ENCODE measurements at regions not wholly inside any gene's neighbourhood (a gene's known extent, or its start where the extent isn't known, plus 50 kb on each side); places are given as distances from the start of the nearest gene placed in this dataset.

DNA sequence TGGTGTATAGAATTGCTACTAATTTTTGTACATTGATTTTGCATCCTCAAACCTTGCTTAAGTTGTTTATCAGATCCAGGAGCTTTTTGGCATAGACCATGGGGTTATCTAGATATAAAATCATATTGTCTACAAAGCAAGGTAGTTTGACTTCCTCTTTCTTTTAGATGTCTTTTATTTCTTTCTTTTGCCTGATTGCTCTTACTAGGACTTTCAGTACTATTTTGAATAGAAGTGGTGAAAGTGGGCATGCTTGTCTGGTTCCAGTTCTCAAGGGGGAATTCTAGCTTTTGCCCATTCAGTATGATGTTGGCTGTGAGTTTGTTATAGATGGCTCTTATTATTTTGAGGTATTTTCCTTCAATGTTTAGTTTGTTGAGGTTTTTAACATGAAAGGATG is 187.9 kb upstream of the LCORL start:
- Histone ChIP-seq H4K20me1 (ENCODE audit: insufficient read depth) (no peaks in the 10 kb centered on the region), H3K27me3 (ENCODE audit: insufficient read depth) (no peaks in the 10 kb centered on the region), H3K9me2 (no peaks in the 10 kb centered on the region), H3K9ac (no peak overlapping the region), H3K4me1 (ENCODE audit: control insufficient read depth in 1 of 2, insufficient read depth in 2 of 2, low read depth in 1 of 2, low read length in 1 of 2) (no peaks in the 10 kb centered on the region), H3K36me3 (replicated peaks in 1 of 2; ENCODE audit: control insufficient read depth in 1 of 2, insufficient read depth in 2 of 2, low read length in 1 of 2) (no peaks in the 10 kb centered on the region), H3F3A (replicated peaks; ENCODE audit: insufficient read depth) (no peaks in the 10 kb centered on the region), H3K4me2 (no peak overlapping the region), H3K9me3 (no peaks in the 10 kb centered on the region), H3K27ac (ENCODE audit: low read depth in 2 of 2, low read length in 1 of 2) (no peak overlapping the region), H3K4me3 (ENCODE audit: low read depth in 2 of 2, low read length in 1 of 2) (no peak overlapping the region), H3K79me2 (ENCODE audit: insufficient read depth) (no peaks in the 10 kb centered on the region), H2AFZ (ENCODE audit: low read depth) (no peak overlapping the region)
- ChIA-PET POLR2A (no interaction called here), CTCF (no interaction called here)
- TF ChIP-seq RXRA (IDR thresholded peaks at IDR 0.05; ENCODE audit: borderline replicate concordance, low read depth) = no peak
- DNase-seq = no peak

- Histone ChIP-seq H3K36me3 (replicated peaks in 1 of 2; ENCODE audit: control insufficient read depth in 1 of 2, insufficient read depth in 2 of 2, low read length in 1 of 2) (no peaks in the 10 kb centered on the region), H3K27me3 (ENCODE audit: insufficient read depth) (no peaks in the 10 kb centered on the region), H3K27ac (ENCODE audit: low read depth in 2 of 2, low read length in 1 of 2) (no peak overlapping the region), H3K79me2 (ENCODE audit: insufficient read depth) (no peaks in the 10 kb centered on the region), H3K4me3 (ENCODE audit: low read depth in 2 of 2, low read length in 1 of 2) (no peak overlapping the region), H3K9me3 (no peaks in the 10 kb centered on the region), H3K4me2 (no peak overlapping the region), H3K9ac (no peak overlapping the region), H3K9me2 (no peaks in the 10 kb centered on the region), H3K4me1 (ENCODE audit: control insufficient read depth in 1 of 2, insufficient read depth in 2 of 2, low read depth in 1 of 2, low read length in 1 of 2) (no peaks in the 10 kb centered on the region), H2AFZ (ENCODE audit: low read depth) (no peak overlapping the region), H4K20me1 (ENCODE audit: insufficient read depth) (no peaks in the 10 kb centered on the region), H3F3A (replicated peaks; ENCODE audit: insufficient read depth) (no peaks in the 10 kb centered on the region)
- 13% methylated on average over 3 of the region's 3 CpGs for WGBS (ENCODE audit: low lambda C conversion rate)
- CTCF ChIA-PET = no interaction called here
- POLR2A ChIA-PET = no interaction called here
- no peak for TF ChIP-seq TCF12 (IDR thresholded peaks at IDR 0.05)
- TF ChIP-seq, protein P1, sequence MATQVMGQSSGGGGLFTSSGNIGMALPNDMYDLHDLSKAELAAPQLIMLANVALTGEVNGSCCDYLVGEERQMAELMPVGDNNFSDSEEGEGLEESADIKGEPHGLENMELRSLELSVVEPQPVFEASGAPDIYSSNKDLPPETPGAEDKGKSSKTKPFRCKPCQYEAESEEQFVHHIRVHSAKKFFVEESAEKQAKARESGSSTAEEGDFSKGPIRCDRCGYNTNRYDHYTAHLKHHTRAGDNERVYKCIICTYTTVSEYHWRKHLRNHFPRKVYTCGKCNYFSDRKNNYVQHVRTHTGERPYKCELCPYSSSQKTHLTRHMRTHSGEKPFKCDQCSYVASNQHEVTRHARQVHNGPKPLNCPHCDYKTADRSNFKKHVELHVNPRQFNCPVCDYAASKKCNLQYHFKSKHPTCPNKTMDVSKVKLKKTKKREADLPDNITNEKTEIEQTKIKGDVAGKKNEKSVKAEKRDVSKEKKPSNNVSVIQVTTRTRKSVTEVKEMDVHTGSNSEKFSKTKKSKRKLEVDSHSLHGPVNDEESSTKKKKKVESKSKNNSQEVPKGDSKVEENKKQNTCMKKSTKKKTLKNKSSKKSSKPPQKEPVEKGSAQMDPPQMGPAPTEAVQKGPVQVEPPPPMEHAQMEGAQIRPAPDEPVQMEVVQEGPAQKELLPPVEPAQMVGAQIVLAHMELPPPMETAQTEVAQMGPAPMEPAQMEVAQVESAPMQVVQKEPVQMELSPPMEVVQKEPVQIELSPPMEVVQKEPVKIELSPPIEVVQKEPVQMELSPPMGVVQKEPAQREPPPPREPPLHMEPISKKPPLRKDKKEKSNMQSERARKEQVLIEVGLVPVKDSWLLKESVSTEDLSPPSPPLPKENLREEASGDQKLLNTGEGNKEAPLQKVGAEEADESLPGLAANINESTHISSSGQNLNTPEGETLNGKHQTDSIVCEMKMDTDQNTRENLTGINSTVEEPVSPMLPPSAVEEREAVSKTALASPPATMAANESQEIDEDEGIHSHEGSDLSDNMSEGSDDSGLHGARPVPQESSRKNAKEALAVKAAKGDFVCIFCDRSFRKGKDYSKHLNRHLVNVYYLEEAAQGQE (IDR thresholded peaks at IDR 0.05; ENCODE audit: low read depth, low read length) = no peak
- no peak for TF ChIP-seq TAF1 (IDR thresholded peaks at IDR 0.05; ENCODE audit: borderline replicate concordance, low read depth, low read length)
- TF ChIP-seq JUND (IDR thresholded peaks at IDR 0.05) = no peak
- TF ChIP-seq, protein P2, sequence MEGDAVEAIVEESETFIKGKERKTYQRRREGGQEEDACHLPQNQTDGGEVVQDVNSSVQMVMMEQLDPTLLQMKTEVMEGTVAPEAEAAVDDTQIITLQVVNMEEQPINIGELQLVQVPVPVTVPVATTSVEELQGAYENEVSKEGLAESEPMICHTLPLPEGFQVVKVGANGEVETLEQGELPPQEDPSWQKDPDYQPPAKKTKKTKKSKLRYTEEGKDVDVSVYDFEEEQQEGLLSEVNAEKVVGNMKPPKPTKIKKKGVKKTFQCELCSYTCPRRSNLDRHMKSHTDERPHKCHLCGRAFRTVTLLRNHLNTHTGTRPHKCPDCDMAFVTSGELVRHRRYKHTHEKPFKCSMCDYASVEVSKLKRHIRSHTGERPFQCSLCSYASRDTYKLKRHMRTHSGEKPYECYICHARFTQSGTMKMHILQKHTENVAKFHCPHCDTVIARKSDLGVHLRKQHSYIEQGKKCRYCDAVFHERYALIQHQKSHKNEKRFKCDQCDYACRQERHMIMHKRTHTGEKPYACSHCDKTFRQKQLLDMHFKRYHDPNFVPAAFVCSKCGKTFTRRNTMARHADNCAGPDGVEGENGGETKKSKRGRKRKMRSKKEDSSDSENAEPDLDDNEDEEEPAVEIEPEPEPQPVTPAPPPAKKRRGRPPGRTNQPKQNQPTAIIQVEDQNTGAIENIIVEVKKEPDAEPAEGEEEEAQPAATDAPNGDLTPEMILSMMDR (IDR thresholded peaks at IDR 0.05) = no peak
- TF ChIP-seq FOXM1 (IDR thresholded peaks at IDR 0.05; ENCODE audit: low read depth) = no peak
- TF ChIP-seq NFIC (IDR thresholded peaks at IDR 0.05; ENCODE audit: borderline replicate concordance) = no peak
- TF ChIP-seq YY1 (IDR thresholded peaks at IDR 0.05; ENCODE audit: low read depth) = no peak
- no peak for TF ChIP-seq GABPA (IDR thresholded peaks at IDR 0.05; ENCODE audit: low read depth)
- TF ChIP-seq ELF1 (IDR thresholded peaks at IDR 0.05) = no peak
- TF ChIP-seq GATA2 (CRISPR knock-in tag; IDR thresholded peaks at IDR 0.05) = no peak
- DNase-seq = no peak
Measured at GRCh38 chr4:18203966-18204365, 182.4 kb upstream of the LCORL start.

Data from SK-N-SH (cell line).